GM12873 (cell line): ENCODE measurements at regions not wholly inside any gene's neighbourhood (a gene's known extent, or its start where the extent isn't known, plus 50 kb on each side); places are given as distances from the start of the nearest gene placed in this dataset.

ENCODE experiments used
- CTCF ChIP-seq: IDR thresholded peaks from 2 replicates; pipeline ENCODE4 v1.5.1; 2012; ENCODE audit warnings: low read depth, mild to moderate bottlenecking, moderate library complexity, low read length, control low read depth; ENCODE audit not compliant: insufficient read depth; ENCODE audit errors: missing control alignments

- TF ChIP-seq CTCF: no peak
Measured at GRCh38 chr7:12800486-12800885, 113.1 kb downstream of the ARL4A start.

GRCh38 chr7:12801107-12801506, 113.7 kb downstream of the ARL4A start:
- no peak for TF ChIP-seq CTCF

GRCh38 chr7:12802070-12802469, 114.6 kb downstream of the ARL4A start:
- TF ChIP-seq CTCF: no peak

- TF ChIP-seq CTCF: no peak
Measured at GRCh38 chr7:12803542-12803941, 116.1 kb downstream of the ARL4A start.

GRCh38 chr7:12805518-12805928, 118.1 kb downstream of the ARL4A start:
- no peak for TF ChIP-seq CTCF

GRCh38 chr7:12805957-12806356, 118.5 kb downstream of the ARL4A start:
- no peak for TF ChIP-seq CTCF

- TF ChIP-seq CTCF: no peak
Measured at GRCh38 chr7:12809476-12809875, 122.0 kb downstream of the ARL4A start.
